ENCODE measurements at regions not wholly inside any gene's neighbourhood (a gene's known extent, or its start where the extent isn't known, plus 50 kb on each side); places are given as distances from the start of the nearest gene placed in this dataset.

DNA sequence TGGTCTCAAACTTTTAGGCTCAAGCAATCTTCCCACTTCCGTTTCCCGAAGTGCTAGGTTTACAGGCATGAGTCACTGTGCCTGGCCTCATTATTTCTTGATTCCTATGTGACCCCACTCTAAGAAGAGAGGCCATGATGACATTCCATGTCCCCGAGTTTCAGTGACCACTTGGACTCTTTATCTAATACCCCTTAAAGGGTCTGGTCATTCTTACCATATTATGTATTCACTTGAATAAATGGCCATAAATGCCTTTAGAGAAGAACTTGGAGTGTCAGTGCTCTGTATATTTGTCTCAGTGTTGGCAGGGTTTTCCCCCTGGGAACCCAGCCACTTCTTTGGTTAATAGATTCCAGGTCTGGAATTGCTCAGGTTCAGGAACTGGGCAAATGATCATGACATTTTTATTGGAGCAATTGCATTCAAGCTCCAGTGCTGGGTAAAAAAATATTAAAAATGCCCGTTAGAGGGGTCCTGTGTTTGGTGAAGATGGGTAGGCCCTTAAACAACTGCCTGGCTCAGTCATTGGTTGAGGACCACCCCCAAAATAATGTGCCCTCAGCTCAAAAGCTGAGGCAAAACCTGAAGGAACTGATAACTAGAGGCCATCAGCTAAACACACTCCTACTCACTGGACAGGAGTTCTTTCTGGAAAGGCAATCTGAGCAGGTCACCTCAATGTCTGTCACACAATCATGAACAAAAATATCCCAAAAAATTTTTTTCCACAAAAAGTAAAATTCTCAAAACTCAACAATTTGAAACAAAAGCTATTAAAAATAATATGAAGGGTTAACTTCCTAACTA is 186.6 kb upstream of the ZNF608 start:
- Histone ChIP-seq H3K4me3 (ENCODE audit: low read length) (no peak overlapping the region), H3K9me3 (ENCODE audit: control insufficient read depth, low read length) (no peaks in the 10 kb centered on the region), H3K9ac (ENCODE audit: extremely low read depth, low read length, poor library complexity, severe bottlenecking) (no peak overlapping the region), H3K27me3 (ENCODE audit: control insufficient read depth, insufficient read depth, low read length, poor library complexity, severe bottlenecking) (no peaks in the 10 kb centered on the region), H3K36me3 (ENCODE audit: control insufficient read depth, insufficient read depth, low read length) (no peaks in the 10 kb centered on the region), H3K27ac (ENCODE audit: low read depth, low read length) (no peak overlapping the region), H3K4me1 (ENCODE audit: control insufficient read depth, insufficient read depth, low read length) (peaks cover 6% of the 10 kb centered on the region)
- WGBS, 2 experiments (ENCODE audit: insufficient coverage in 1 of 2, insufficient read length in 1 of 2) = 58 to 69% methylated on average over 3 to 4 of the region's 4 CpGs
- H3K4me1 Mint-ChIP-seq = peaks cover 16% of the 10 kb centered on the region
- no peaks in the 10 kb centered on the region for H3K9me3 Mint-ChIP-seq
- TF ChIP-seq, protein P1, sequence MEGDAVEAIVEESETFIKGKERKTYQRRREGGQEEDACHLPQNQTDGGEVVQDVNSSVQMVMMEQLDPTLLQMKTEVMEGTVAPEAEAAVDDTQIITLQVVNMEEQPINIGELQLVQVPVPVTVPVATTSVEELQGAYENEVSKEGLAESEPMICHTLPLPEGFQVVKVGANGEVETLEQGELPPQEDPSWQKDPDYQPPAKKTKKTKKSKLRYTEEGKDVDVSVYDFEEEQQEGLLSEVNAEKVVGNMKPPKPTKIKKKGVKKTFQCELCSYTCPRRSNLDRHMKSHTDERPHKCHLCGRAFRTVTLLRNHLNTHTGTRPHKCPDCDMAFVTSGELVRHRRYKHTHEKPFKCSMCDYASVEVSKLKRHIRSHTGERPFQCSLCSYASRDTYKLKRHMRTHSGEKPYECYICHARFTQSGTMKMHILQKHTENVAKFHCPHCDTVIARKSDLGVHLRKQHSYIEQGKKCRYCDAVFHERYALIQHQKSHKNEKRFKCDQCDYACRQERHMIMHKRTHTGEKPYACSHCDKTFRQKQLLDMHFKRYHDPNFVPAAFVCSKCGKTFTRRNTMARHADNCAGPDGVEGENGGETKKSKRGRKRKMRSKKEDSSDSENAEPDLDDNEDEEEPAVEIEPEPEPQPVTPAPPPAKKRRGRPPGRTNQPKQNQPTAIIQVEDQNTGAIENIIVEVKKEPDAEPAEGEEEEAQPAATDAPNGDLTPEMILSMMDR (conservative IDR thresholded peaks at IDR 0.05) = no peak
- H3K27me3 Mint-ChIP-seq (ENCODE audit: insufficient read depth) = peaks cover 6% of the 10 kb centered on the region
- DNase-seq = no peak
- no peak overlapping the region for H3K4me3 Mint-ChIP-seq
- peaks cover 3% of the 10 kb centered on the region for H3K36me3 Mint-ChIP-seq (ENCODE audit: low read depth)
- H3K27ac Mint-ChIP-seq = no peak overlapping the region

- TF ChIP-seq, protein P1 (conservative IDR thresholded peaks at IDR 0.05) = no peak
- no peak for DNase-seq
- Histone ChIP-seq H3K4me3 (ENCODE audit: low read length) (no peak overlapping the region), H3K9ac (ENCODE audit: extremely low read depth, low read length, poor library complexity, severe bottlenecking) (no peak overlapping the region), H3K27ac (ENCODE audit: low read depth, low read length) (no peak overlapping the region), H3K27me3 (ENCODE audit: control insufficient read depth, insufficient read depth, low read length, poor library complexity, severe bottlenecking) (no peaks in the 10 kb centered on the region), H3K4me1 (ENCODE audit: control insufficient read depth, insufficient read depth, low read length) (no peaks in the 10 kb centered on the region), H3K9me3 (ENCODE audit: control insufficient read depth, low read length) (peaks cover 3% of the 10 kb centered on the region), H3K36me3 (ENCODE audit: control insufficient read depth, insufficient read depth, low read length) (no peaks in the 10 kb centered on the region)
- no peak overlapping the region for H3K4me3 Mint-ChIP-seq
- peaks cover 3% of the 10 kb centered on the region for H3K36me3 Mint-ChIP-seq (ENCODE audit: low read depth)
- H3K27me3 Mint-ChIP-seq (ENCODE audit: insufficient read depth) = peaks cover 3% of the 10 kb centered on the region
- 92 to 97% methylated on average over 4 of the region's 4 CpGs for WGBS, 2 experiments (ENCODE audit: insufficient coverage in 1 of 2, insufficient read length in 1 of 2)
- peaks cover 3% of the 10 kb centered on the region for H3K4me1 Mint-ChIP-seq
- H3K9me3 Mint-ChIP-seq = peaks cover 7% of the 10 kb centered on the region
- H3K27ac Mint-ChIP-seq = no peak overlapping the region
Observed at GRCh38 chr5:124935065-124935464, 188.6 kb upstream of the ZNF608 start.

- TF ChIP-seq, protein P1 (conservative IDR thresholded peaks at IDR 0.05) = no peak
- peaks cover 21% of the 10 kb centered on the region for H3K9me3 Mint-ChIP-seq
- Histone ChIP-seq H3K9ac (ENCODE audit: extremely low read depth, low read length, poor library complexity, severe bottlenecking) (no peak overlapping the region), H3K27me3 (ENCODE audit: control insufficient read depth, insufficient read depth, low read length, poor library complexity, severe bottlenecking) (no peaks in the 10 kb centered on the region), H3K4me3 (ENCODE audit: low read length) (no peak overlapping the region), H3K9me3 (ENCODE audit: control insufficient read depth, low read length) (peaks cover 18% of the 10 kb centered on the region), H3K4me1 (ENCODE audit: control insufficient read depth, insufficient read depth, low read length) (no peaks in the 10 kb centered on the region), H3K27ac (ENCODE audit: low read depth, low read length) (no peak overlapping the region), H3K36me3 (ENCODE audit: control insufficient read depth, insufficient read depth, low read length) (no peaks in the 10 kb centered on the region)
- H3K36me3 Mint-ChIP-seq (ENCODE audit: low read depth) = peaks cover 13% of the 10 kb centered on the region
- H3K27ac Mint-ChIP-seq = no peak overlapping the region
- no peak overlapping the region for H3K4me3 Mint-ChIP-seq
- no peak for DNase-seq
- peaks cover 6% of the 10 kb centered on the region for H3K4me1 Mint-ChIP-seq
- H3K27me3 Mint-ChIP-seq (ENCODE audit: insufficient read depth) = no peaks in the 10 kb centered on the region
- WGBS, 2 experiments (ENCODE audit: insufficient coverage in 1 of 2, insufficient read length in 1 of 2) = 83 to 90% methylated on average over 1 to 4 of the region's 4 CpGs
Observed at GRCh38 chr5:124936626-124936933, 190.1 kb upstream of the ZNF608 start.
